ENCODE measurements at regions not wholly inside any gene's neighbourhood (a gene's known extent, or its start where the extent isn't known, plus 50 kb on each side); places are given as distances from the start of the nearest gene placed in this dataset.

- DNase-seq, result no peak
- no peak for TF ChIP-seq CTCF (IDR thresholded peaks at IDR 0.05)
- TF ChIP-seq EP300 (IDR thresholded peaks at IDR 0.05), result no peak
- TF ChIP-seq POLR2A (IDR thresholded peaks at IDR 0.05), result no peak
- TF ChIP-seq POLR2AphosphoS5 (IDR thresholded peaks at IDR 0.05), result no peak
- H3K27ac ChIP-seq, result no peak overlapping the region
- no peaks in the 10 kb centered on the region for H3K4me1 ChIP-seq
- ATAC-seq (ENCODE audit: low FRiP score in 2 of 2), result no peak
- no peaks in the 10 kb centered on the region for H3K9me3 ChIP-seq
- WGBS, 2 donors, result 82 to 84% methylated on average over 13 of the region's 13 CpGs
- H3K36me3 ChIP-seq, result no peaks in the 10 kb centered on the region
- H3K4me3 ChIP-seq, result no peak overlapping the region
- H3K27me3 ChIP-seq, result no peaks in the 10 kb centered on the region
Measured at GRCh38 chr9:86876621-86877196, 70.6 kb downstream of the GAS1 start.

- Histone ChIP-seq H3K9me3 (no peaks in the 10 kb centered on the region), H3K36me3 (no peaks in the 10 kb centered on the region), H3K4me1 (no peaks in the 10 kb centered on the region), H3K27ac (no peak overlapping the region), H3K4me3 (no peak overlapping the region), H3K27me3 (no peaks in the 10 kb centered on the region)
- ATAC-seq (ENCODE audit: low FRiP score in 2 of 2) (no peak), DNase-seq (no peak)
- WGBS, 2 donors, result 25 to 52% methylated on average over 2 of the region's 2 CpGs
- TF ChIP-seq CTCF (IDR thresholded peaks at IDR 0.05) (no peak), POLR2AphosphoS5 (IDR thresholded peaks at IDR 0.05) (no peak), POLR2A (IDR thresholded peaks at IDR 0.05) (no peak), EP300 (IDR thresholded peaks at IDR 0.05) (no peak)
Measured at GRCh38 chr9:86868616-86869015, 78.7 kb downstream of the GAS1 start.

GRCh38 chr9:86867804-86868313 lies 79.4 kb downstream of the GAS1 start:
- Histone ChIP-seq H3K27me3 (no peaks in the 10 kb centered on the region), H3K4me3 (no peak overlapping the region), H3K9me3 (no peaks in the 10 kb centered on the region), H3K27ac (no peak overlapping the region), H3K36me3 (no peaks in the 10 kb centered on the region), H3K4me1 (no peaks in the 10 kb centered on the region)
- ATAC-seq (ENCODE audit: low FRiP score in 2 of 2) (no peak), DNase-seq (peak in 1 of 2 donors; percentile 22)
- 47 to 48% methylated on average over 5 of the region's 5 CpGs for WGBS, 2 donors
- TF ChIP-seq POLR2AphosphoS5 (IDR thresholded peaks at IDR 0.05), result no peak
- TF ChIP-seq POLR2A (IDR thresholded peaks at IDR 0.05), result no peak
- TF ChIP-seq CTCF (IDR thresholded peaks at IDR 0.05), result no peak
- TF ChIP-seq EP300 (IDR thresholded peaks at IDR 0.05), result no peak

GRCh38 chr9:86865952-86866351 lies 81.4 kb downstream of the GAS1 start:
- ATAC-seq (ENCODE audit: low FRiP score in 2 of 2), result no peak
- no peaks in the 10 kb centered on the region for H3K4me1 ChIP-seq
- no peaks in the 10 kb centered on the region for H3K27me3 ChIP-seq
- no peaks in the 10 kb centered on the region for H3K36me3 ChIP-seq
- 64 to 69% methylated on average over 2 of the region's 2 CpGs for WGBS, 2 donors
- H3K9me3 ChIP-seq, result no peaks in the 10 kb centered on the region
- H3K4me3 ChIP-seq, result no peak overlapping the region
- no peak overlapping the region for H3K27ac ChIP-seq
- no peak for TF ChIP-seq POLR2AphosphoS5 (IDR thresholded peaks at IDR 0.05)
- TF ChIP-seq EP300 (IDR thresholded peaks at IDR 0.05), result no peak
- TF ChIP-seq POLR2A (IDR thresholded peaks at IDR 0.05), result no peak
- TF ChIP-seq CTCF (IDR thresholded peaks at IDR 0.05), result no peak
- no peak for DNase-seq

- Histone ChIP-seq H3K4me1 (no peaks in the 10 kb centered on the region), H3K27ac (no peak overlapping the region), H3K27me3 (no peaks in the 10 kb centered on the region), H3K9me3 (no peaks in the 10 kb centered on the region), H3K36me3 (no peaks in the 10 kb centered on the region), H3K4me3 (no peak overlapping the region)
- no peak for ATAC-seq (ENCODE audit: low FRiP score in 2 of 2)
- TF ChIP-seq EP300 (IDR thresholded peaks at IDR 0.05), result no peak
- 77 to 86% methylated on average over 5 to 6 of the region's 6 CpGs for WGBS, 2 donors
- no peak for DNase-seq
Measured at GRCh38 chr9:86860006-86860405, 87.3 kb downstream of the GAS1 start.
